ENCODE measurements at regions not wholly inside any gene's neighbourhood (a gene's known extent, or its start where the extent isn't known, plus 50 kb on each side); places are given as distances from the start of the nearest gene placed in this dataset.

- no peak for TF ChIP-seq CUX1 (CRISPR knock-in tag; IDR thresholded peaks at IDR 0.05)
Measured at GRCh38 chr7:124387056-124387455, 354.2 kb upstream of the TMEM229A start (continued).

GRCh38 chr7:124379296-124379695 lies 346.4 kb upstream of the TMEM229A start:
- Histone ChIP-seq H2AFZ (ENCODE audit: low read depth, low read length) (no peak overlapping the region), H4K20me1 (replicated peaks; ENCODE audit: control insufficient read depth, insufficient read depth, low read length) (no peaks in the 10 kb centered on the region), H3K4me1 (replicated peaks in 1 of 2; ENCODE audit: control insufficient read depth in 2 of 2, insufficient read depth in 2 of 2, low read length in 2 of 2) (no peaks in the 10 kb centered on the region), H3K9ac (ENCODE audit: insufficient read depth in 1 of 2, low read depth in 2 of 2, low read length in 2 of 2) (no peak overlapping the region), H3K4me2 (ENCODE audit: insufficient read depth, low read length) (no peak overlapping the region), H3K27ac (ENCODE audit: extremely low read depth, low read depth, low read length) (no peak overlapping the region), H3K36me3 (ENCODE audit: control insufficient read depth, insufficient read depth, low read length) (no peaks in the 10 kb centered on the region), H3K27me3 (ENCODE audit: control insufficient read depth in 2 of 2, insufficient read depth in 2 of 2, low read length in 2 of 2) (no peaks in the 10 kb centered on the region), H3K79me2 (ENCODE audit: control insufficient read depth, insufficient read depth, low read length) (no peaks in the 10 kb centered on the region), H3K4me3 (no peak overlapping the region), H3K9me3 (replicated peaks; ENCODE audit: control insufficient read depth, insufficient read depth, low read depth, low read length) (no peaks in the 10 kb centered on the region), H3K9me1 (ENCODE audit: control insufficient read depth, insufficient read depth, low read length) (no peaks in the 10 kb centered on the region)
- no peak for ATAC-seq
- 0% methylated on average over 1 of the region's 1 CpG for WGBS (ENCODE audit: insufficient coverage, low coverage, missing lambda C conversion rate)
- in situ Hi-C loops (cut with MboI), result no loop called here
- BruUV-seq (replicated peaks), result no TSS peak
- peak in 1 of 4 experiments; percentile 28 for DNase-seq (ENCODE audit: extremely low read depth in 1 of 4, low spot score in 3 of 4)
- ChIA-PET CTCF (ENCODE audit: low intra/inter-chr PET ratio) (no interaction called here), POLR2A (no interaction called here)
- no peak for FAIRE-seq
- intact Hi-C loops (cut with micrococcal nuclease), result no loop called here
- peak; percentile 58 for TF ChIP-seq TFE3 (CRISPR knock-in tag; IDR thresholded peaks at IDR 0.05)
- peak in 1 of 2 experiments; percentile 75; a peak in 2 of 4 replicates for TF ChIP-seq MAZ (CRISPR knock-in tag; conservative IDR thresholded peaks at IDR 0.05 in 1 of 2, IDR thresholded peaks at IDR 0.05 in 1 of 2)
- no peak for TF ChIP-seq PCBP1 (IDR thresholded peaks at IDR 0.05; ENCODE audit: low read depth, low read length, poor library complexity, severe bottlenecking)
- TF ChIP-seq TBP (optimal IDR thresholded peaks at IDR 0.05; ENCODE audit: low read depth, low read length), result no peak
- TF ChIP-seq DMBX1 (CRISPR knock-in tag; IDR thresholded peaks at IDR 0.05; ENCODE audit: borderline replicate concordance), result peak; percentile 87; the same call in 1 of the 2 replicates
- peak in 1 of 2 experiments; percentile 49; a peak in 2 of 4 replicates for TF ChIP-seq RAD21 (CRISPR knock-in tag; conservative IDR thresholded peaks at IDR 0.05 in 1 of 2, IDR thresholded peaks at IDR 0.05 in 1 of 2)
- no peak for TF ChIP-seq HLTF (IDR thresholded peaks at IDR 0.05)
- no peak for TF ChIP-seq HINFP (tag; conservative IDR thresholded peaks at IDR 0.05; ENCODE audit: low read depth)
- peak; percentile 80; the same call in 1 of the 2 replicates for TF ChIP-seq ZBTB17 (CRISPR knock-in tag; IDR thresholded peaks at IDR 0.05)
- TF ChIP-seq ZBTB12 (CRISPR knock-in tag; IDR thresholded peaks at IDR 0.05), result peak; percentile 36; the same call in 1 of the 2 replicates

Data from K562 (cell line).